GM21360 (cell line): ENCODE measurements at regions not wholly inside any gene's neighbourhood (a gene's known extent, or its start where the extent isn't known, plus 50 kb on each side); places are given as distances from the start of the nearest gene placed in this dataset.

Experiments used
- ATAC-seq: cut with Tn5 transposase; IDR thresholded peaks from one replicate; pipeline ENCODE4 v1.9.1; 2021; ENCODE audit warnings: mild to moderate bottlenecking, moderate library complexity; ENCODE audit not compliant: unreplicated experiment

GRCh38 chr5:18027241-18027867, 393.1 kb downstream of the TAF11L14 start:
- no peak for ATAC-seq

DNA sequence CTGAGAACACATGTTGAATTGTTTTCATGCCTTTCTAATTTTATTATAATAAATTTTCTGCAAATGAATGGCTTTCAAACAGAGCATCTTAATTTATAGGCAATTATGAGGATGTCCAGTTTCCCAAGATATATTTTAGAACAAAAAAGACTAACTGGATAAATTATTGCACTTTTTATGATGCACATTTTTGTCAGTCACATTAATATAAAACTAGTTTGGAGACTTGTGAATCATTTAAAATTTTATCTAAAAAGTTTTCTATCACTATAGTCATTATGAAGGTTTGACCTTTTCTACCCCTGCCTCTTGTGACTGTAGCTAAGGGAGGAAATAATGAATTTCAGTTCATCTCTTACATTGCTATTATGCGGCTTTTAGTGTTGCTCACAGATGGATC, 393.8 kb downstream of the TAF11L14 start:
- ATAC-seq, result no peak

- ATAC-seq, result no peak
Measured at GRCh38 chr5:18032744-18033143, 398.5 kb downstream of the TAF11L14 start.

DNA sequence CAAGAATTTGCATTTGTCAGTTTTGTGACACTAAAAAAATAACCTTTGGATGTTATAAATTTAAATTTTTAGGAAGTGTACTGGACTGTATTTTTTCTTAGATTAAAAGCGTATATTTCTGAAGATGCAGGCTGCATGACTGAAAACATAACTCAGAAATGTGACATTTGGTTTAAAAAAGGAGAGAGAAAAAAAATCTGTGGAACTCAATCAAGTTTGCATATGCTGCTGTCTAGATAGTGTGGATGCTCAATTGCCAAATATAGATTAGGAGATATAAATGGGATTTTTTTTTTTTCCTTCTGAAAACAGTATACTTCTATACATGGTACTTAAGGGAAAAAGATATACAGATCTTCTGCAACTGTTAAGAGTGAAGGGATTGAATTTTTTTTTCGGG, 402.3 kb downstream of the TAF11L14 start:
- ATAC-seq, result no peak

DNA sequence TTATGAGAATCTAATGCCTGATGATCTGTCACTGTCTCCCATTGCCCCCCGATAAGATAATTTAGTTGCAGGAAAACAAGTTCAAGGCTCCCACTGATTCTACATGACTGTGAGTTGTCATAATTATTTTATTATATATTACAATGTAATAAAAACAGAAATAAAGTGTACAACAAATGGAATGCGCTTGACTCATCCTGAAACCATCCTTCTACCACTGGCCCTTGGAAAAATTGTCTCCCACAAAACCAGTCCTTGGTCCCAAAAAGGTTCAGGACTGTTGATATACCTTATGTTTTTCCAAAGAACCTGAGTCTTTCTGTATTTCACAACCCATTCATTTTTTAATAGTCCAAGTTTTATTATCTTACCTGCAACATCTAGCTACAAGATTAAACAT, 403.5 kb downstream of the TAF11L14 start:
- ATAC-seq, result no peak

GRCh38 chr5:18043344-18043743, 409.1 kb downstream of the TAF11L14 start:
- ATAC-seq, result no peak

GRCh38 chr5:18048449-18048848, 414.2 kb downstream of the TAF11L14 start:
- ATAC-seq, result no peak

GRCh38 chr5:18050345-18050744, 416.1 kb downstream of the TAF11L14 start:
- ATAC-seq, result no peak

GRCh38 chr5:18050776-18051175, 416.5 kb downstream of the TAF11L14 start:
- ATAC-seq, result no peak

DNA sequence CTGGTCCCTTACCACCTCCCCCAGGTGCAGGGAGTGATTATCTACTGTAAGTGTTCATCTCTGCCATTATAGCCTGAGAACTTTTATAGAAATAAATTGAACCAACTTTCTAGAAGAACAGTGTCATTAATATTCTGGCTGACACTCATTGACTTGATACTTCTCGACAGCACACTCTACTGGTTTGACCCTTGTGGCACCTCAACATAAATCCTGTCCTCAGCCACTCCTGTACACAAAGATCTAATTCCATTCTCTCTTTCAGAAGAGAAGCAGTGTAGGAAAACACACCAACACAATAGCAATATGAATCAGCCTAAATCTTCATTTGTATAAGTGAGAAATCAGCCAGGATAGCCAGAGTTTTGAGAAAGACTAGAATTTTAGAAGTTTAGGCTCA, 417.7 kb downstream of the TAF11L14 start:
- ATAC-seq, result no peak

DNA sequence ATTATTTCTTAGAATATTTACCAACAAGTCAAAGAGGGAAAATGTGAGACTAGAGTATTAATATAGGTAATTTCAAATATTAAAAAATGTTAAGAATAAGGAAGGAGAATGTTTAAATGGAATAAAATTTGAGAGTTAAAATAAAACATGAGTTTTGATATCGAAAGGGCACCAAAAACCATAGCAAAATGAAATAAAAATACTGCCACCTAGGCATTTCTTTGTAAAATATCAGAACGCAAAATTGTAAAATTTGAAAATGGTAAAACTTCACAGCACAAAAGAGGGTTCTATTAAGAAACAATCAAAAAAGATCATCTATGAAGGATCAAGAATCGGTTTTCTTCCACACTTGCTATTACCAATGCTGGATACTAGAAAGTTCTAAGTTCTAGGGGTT, 418.3 kb downstream of the TAF11L14 start:
- no peak for ATAC-seq

- no peak for ATAC-seq
Measured at GRCh38 chr5:18057725-18058124, 423.5 kb downstream of the TAF11L14 start.

GRCh38 chr5:18067615-18068014, 433.4 kb downstream of the TAF11L14 start:
- ATAC-seq, result no peak

DNA sequence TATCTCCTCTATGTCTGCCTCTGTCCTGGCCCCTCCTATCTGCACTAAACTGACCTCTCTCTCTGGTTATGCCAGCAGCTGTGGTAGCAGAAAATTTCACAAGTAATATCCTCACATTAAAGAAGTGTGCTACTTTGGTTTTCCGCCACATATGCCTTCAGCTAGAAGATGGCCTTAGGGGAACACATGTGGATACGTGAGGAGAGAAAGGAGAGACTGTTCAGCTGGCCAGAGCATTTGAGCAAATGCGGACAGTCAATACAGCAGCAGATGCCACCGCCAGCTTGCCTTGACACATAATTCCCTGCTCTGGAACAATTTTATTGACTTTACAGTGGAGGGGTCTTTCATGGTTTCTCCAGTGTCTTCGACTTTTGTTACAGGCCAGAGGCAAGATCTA, 434.6 kb downstream of the TAF11L14 start:
- ATAC-seq, result no peak

GRCh38 chr5:18069790-18070189, 435.5 kb downstream of the TAF11L14 start:
- ATAC-seq, result no peak

DNA sequence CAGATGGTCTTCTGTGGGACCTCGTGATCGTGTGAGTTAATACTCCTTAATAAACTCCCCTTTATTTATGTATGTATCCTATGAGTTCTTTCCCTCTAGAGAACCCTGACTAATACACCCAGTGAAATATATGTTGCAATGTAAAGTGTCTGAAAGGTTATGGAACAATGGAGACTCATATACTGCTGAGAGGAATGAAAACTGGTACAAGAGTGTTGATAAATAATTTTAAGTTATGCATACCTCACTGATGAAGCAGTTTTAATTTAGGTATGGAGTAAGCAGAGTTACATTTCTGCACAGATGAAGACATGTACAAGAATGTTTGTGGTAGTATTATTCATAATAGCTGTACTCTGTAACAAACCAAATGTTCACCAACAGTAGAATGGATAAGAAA, 438.3 kb downstream of the TAF11L14 start:
- no peak for ATAC-seq

DNA sequence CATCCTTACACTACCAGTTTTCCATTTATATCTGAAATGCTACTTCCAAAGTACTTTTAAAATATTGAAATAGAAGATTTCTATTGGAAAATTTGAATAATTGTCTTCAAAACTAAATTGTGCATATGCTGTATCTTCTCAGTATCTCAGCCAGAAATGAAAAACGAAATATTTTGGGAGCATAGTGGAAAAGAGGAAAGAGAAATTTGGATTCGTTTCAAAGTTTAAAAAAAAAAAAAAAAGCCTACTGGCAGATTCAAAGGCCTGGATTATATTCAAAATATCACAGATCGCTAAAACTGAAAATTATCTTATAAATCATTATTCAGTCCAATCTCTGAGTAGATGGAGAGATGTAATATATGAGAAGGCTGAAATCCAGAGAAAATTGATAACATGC, 440.7 kb downstream of the TAF11L14 start:
- ATAC-seq, result no peak

DNA sequence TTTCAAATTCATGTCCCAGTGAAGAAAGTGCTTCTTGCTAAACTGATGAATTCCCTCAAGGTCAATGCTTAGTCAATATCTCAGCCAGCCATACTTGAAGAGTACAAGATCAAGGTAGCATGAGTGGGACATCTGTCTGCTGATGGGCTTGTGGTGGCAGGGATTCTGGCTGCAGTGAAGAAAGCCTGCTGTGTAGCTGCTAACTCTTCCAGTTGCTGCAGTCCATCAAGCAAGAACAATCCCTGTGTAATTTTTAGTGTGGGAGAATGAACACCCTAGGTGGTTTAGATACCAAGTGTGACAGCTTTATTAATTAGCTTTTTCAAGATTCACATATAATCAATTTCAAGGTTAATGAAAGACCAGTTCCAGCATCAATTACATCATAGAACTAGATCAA, 443.9 kb downstream of the TAF11L14 start:
- no peak for ATAC-seq

DNA sequence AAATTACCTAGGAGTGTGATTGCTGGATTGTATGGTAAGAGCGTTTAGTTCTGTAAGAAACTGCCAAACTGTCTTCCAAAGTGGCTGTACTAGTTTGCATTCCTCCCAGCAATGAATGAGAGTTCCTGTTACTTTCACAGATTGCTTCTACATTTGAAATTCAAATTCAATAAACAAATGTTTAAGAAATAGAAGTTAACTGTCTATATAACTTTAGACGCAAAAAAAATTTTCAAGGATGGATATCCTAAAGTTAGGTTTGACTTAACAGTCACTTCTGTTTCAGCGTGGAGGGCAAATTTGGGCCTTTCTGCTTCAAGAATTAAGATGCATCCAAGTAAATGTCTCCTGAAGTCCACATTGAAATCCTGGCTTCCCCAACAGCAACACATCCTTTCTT, 445.6 kb downstream of the TAF11L14 start:
- ATAC-seq, result no peak

DNA sequence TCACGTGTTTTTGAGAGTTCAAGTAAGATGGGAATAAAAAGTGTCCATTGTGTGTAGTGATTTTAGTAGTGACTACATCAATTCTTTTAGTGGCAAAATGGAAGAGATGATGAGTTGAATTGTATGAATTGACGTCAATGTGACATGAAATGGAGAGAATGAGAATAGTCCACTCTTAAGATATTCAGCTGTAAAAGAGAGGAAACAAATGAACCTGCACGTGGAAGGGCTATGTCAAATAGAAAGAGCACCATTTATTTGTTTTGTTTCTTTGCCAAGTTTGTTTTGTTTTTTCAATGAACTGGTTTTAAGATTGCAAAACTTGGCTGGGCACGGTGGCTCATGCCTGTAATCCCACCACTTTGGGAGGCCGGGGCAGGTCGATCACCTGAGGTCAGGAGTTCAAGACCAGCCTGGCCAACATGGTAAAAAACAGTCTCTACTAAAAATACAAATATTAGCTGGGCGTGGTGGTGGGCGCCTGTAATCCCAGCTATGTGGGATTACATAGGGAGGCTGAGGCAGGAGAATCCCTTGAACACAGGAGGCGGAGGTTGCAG, 453.8 kb downstream of the TAF11L14 start:
- ATAC-seq, result no peak

DNA sequence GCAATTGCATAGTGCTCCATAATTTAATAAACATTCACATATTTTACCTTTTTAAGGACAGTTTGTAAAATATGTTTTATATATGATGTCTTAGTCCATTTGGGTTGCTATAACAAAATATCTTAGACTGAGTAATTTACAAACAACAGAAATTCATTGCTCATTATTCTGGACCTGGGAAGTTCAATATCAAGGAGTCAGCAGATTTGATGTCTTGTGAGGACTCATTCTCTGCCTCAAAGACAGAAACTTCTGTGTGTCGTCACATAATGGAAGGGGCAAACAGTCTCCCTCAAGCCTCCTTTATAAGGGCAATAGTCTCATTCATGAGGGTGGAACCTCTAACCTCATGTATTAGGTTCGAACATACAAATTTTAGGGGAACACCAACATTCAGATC, 455.9 kb downstream of the TAF11L14 start:
- no peak for ATAC-seq

- no peak for ATAC-seq
Measured at GRCh38 chr5:18091142-18091541, 456.9 kb downstream of the TAF11L14 start.

- ATAC-seq, result no peak
Measured at GRCh38 chr5:18091758-18092157, 457.5 kb downstream of the TAF11L14 start.
